ENCODE measurements at regions not wholly inside any gene's neighbourhood (a gene's known extent, or its start where the extent isn't known, plus 50 kb on each side); places are given as distances from the start of the nearest gene placed in this dataset.

- no peak for DNase-seq (ENCODE audit: low read depth)
- no peak for TF ChIP-seq CTCF (conservative IDR thresholded peaks at IDR 0.05; ENCODE audit: low read length)
- no peak overlapping the region for H3K4me3 ChIP-seq (ENCODE audit: low read length)
Measured at GRCh38 chr5:35342664-35343063, 112.4 kb upstream of the PRLR start.

GRCh38 chr5:35341189-35341588, 110.9 kb upstream of the PRLR start:
- no peak for DNase-seq (ENCODE audit: low read depth)
- TF ChIP-seq CTCF (conservative IDR thresholded peaks at IDR 0.05; ENCODE audit: low read length), result no peak
- H3K4me3 ChIP-seq (ENCODE audit: low read length), result no peak overlapping the region

- no peak for TF ChIP-seq CTCF (conservative IDR thresholded peaks at IDR 0.05; ENCODE audit: low read length)
- DNase-seq (ENCODE audit: low read depth), result no peak
- H3K4me3 ChIP-seq (ENCODE audit: low read length), result no peak overlapping the region
Measured at GRCh38 chr5:35339616-35340100, 109.4 kb upstream of the PRLR start.

GRCh38 chr5:35339006-35339405, 108.7 kb upstream of the PRLR start:
- H3K4me3 ChIP-seq (ENCODE audit: low read length), result no peak overlapping the region
- TF ChIP-seq CTCF (conservative IDR thresholded peaks at IDR 0.05; ENCODE audit: low read length), result no peak
- DNase-seq (ENCODE audit: low read depth), result no peak

GRCh38 chr5:35338157-35338453, 107.8 kb upstream of the PRLR start:
- TF ChIP-seq CTCF (conservative IDR thresholded peaks at IDR 0.05; ENCODE audit: low read length), result no peak
- H3K4me3 ChIP-seq (ENCODE audit: low read length), result no peak overlapping the region
- no peak for DNase-seq (ENCODE audit: low read depth)

GRCh38 chr5:35337340-35338156, 107.3 kb upstream of the PRLR start:
- no peak overlapping the region for H3K4me3 ChIP-seq (ENCODE audit: low read length)
- no peak for DNase-seq (ENCODE audit: low read depth)
- no peak for TF ChIP-seq CTCF (conservative IDR thresholded peaks at IDR 0.05; ENCODE audit: low read length)

GRCh38 chr5:35336230-35336629, 105.9 kb upstream of the PRLR start:
- DNase-seq (ENCODE audit: low read depth), result no peak
- no peak overlapping the region for H3K4me3 ChIP-seq (ENCODE audit: low read length)
- no peak for TF ChIP-seq CTCF (conservative IDR thresholded peaks at IDR 0.05; ENCODE audit: low read length)
